ENCODE measurements at regions not wholly inside any gene's neighbourhood (a gene's known extent, or its start where the extent isn't known, plus 50 kb on each side); places are given as distances from the start of the nearest gene placed in this dataset.

- no peak for DNase-seq
Observed at GRCh38 chr6:165906736-165907135, 243.7 kb upstream of the PDE10A start.

- DNase-seq = no peak
Observed at GRCh38 chr6:165905744-165906143, 242.7 kb upstream of the PDE10A start.

GRCh38 chr6:165900970-165901369 lies 237.9 kb upstream of the PDE10A start:
- no peak for DNase-seq

- no peak for DNase-seq
Observed at GRCh38 chr6:165899611-165900010, 236.6 kb upstream of the PDE10A start.

GRCh38 chr6:165895421-165896165 lies 232.6 kb upstream of the PDE10A start:
- no peak for DNase-seq

- no peak for DNase-seq
Observed at GRCh38 chr6:165894171-165894825, 231.3 kb upstream of the PDE10A start.

GRCh38 chr6:165893431-165893830 lies 230.4 kb upstream of the PDE10A start:
- no peak for DNase-seq

- DNase-seq = no peak
Observed at GRCh38 chr6:165891320-165891719, 228.3 kb upstream of the PDE10A start.

- DNase-seq = no peak
Observed at GRCh38 chr6:165890404-165890735, 227.3 kb upstream of the PDE10A start.

- no peak for DNase-seq
Observed at GRCh38 chr6:165889636-165890403, 226.8 kb upstream of the PDE10A start.

GRCh38 chr6:165886169-165886568 lies 223.1 kb upstream of the PDE10A start:
- no peak for DNase-seq

- DNase-seq = peak; percentile 16
Observed at GRCh38 chr6:165884813-165885765, 222.0 kb upstream of the PDE10A start.

- DNase-seq = no peak
Observed at GRCh38 chr6:165883851-165884640, 221.0 kb upstream of the PDE10A start.

- no peak for DNase-seq
Observed at GRCh38 chr6:165881806-165882205, 218.8 kb upstream of the PDE10A start.

GRCh38 chr6:165880686-165881085 lies 217.6 kb upstream of the PDE10A start:
- DNase-seq = no peak

- no peak for DNase-seq
Observed at GRCh38 chr6:165877773-165878172, 214.7 kb upstream of the PDE10A start.

GRCh38 chr6:165877192-165877591 lies 214.2 kb upstream of the PDE10A start:
- no peak for DNase-seq

- no peak for DNase-seq
Observed at GRCh38 chr6:165876588-165876987, 213.5 kb upstream of the PDE10A start.

- no peak for DNase-seq
Observed at GRCh38 chr6:165875946-165876345, 212.9 kb upstream of the PDE10A start.

- DNase-seq = no peak
Observed at GRCh38 chr6:165873976-165874375, 210.9 kb upstream of the PDE10A start.

GRCh38 chr6:165872811-165873210 lies 209.8 kb upstream of the PDE10A start:
- no peak for DNase-seq

- no peak for DNase-seq
Observed at GRCh38 chr6:165872311-165872710, 209.3 kb upstream of the PDE10A start.

All from activated gamma-delta T cell (primary cell).